ENCODE measurements at regions not wholly inside any gene's neighbourhood (a gene's known extent, or its start where the extent isn't known, plus 50 kb on each side); places are given as distances from the start of the nearest gene placed in this dataset.
"Not testable (repeated sequence)": the region's sequence is repeated elsewhere in the genome, so short reads cannot be mapped to it uniquely, and the experiment has no call there.

GRCh38 chr5:162268694-162269481 lies 201.3 kb downstream of the GABRG2 start:
- Mint-ChIP-seq H3K36me3 (ENCODE audit: insufficient read depth, unreplicated experiment) (no peaks in the 10 kb centered on the region), H3K27ac (ENCODE audit: low read depth, unreplicated experiment) (no peak overlapping the region), H3K4me1 (ENCODE audit: insufficient read depth, unreplicated experiment) (no peaks in the 10 kb centered on the region), H3K27me3 (ENCODE audit: insufficient read depth, unreplicated experiment) (no peaks in the 10 kb centered on the region), H3K9me3 (ENCODE audit: unreplicated experiment) (peaks cover 4% of the 10 kb centered on the region), H3K4me3 (ENCODE audit: unreplicated experiment) (no peak overlapping the region)
- ChIA-PET POLR2A (no interaction called here), CTCF (interaction anchor here (0.6 kb wide), 1 partner anchor 56 kb away, joined by 3 read pairs; no protein-coding TSS in a partner anchor)
- DNase-seq (ENCODE audit: unreplicated experiment) = no peak
- intact Hi-C loops (cut with micrococcal nuclease) = no loop called here
- TF ChIP-seq, protein P1, sequence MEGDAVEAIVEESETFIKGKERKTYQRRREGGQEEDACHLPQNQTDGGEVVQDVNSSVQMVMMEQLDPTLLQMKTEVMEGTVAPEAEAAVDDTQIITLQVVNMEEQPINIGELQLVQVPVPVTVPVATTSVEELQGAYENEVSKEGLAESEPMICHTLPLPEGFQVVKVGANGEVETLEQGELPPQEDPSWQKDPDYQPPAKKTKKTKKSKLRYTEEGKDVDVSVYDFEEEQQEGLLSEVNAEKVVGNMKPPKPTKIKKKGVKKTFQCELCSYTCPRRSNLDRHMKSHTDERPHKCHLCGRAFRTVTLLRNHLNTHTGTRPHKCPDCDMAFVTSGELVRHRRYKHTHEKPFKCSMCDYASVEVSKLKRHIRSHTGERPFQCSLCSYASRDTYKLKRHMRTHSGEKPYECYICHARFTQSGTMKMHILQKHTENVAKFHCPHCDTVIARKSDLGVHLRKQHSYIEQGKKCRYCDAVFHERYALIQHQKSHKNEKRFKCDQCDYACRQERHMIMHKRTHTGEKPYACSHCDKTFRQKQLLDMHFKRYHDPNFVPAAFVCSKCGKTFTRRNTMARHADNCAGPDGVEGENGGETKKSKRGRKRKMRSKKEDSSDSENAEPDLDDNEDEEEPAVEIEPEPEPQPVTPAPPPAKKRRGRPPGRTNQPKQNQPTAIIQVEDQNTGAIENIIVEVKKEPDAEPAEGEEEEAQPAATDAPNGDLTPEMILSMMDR (IDR thresholded peaks at IDR 0.05; ENCODE audit: unreplicated experiment) = no peak
- no TSS peak for BruUV-seq (replicated peaks)

DNA sequence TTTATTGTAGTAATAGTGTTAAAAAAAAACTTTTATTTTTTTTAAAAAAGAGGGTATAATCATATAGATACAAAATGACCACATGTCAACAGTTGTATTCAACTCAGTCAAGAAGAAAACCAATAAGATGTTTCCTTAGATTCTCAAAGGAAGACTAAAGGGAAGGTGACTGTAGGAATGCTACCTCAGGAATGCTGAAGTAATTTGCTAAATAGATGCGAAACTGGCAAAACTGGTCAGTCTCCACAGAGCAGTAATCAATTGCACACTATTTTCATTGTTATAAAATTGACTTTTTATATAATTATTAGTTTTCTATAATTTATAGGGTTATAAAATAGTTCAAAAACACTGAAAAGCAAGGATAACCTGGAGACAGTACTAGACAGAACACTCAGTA lies 204.8 kb downstream of the GABRG2 start:
- no peak for DNase-seq (ENCODE audit: unreplicated experiment)
- H3K4me3 Mint-ChIP-seq (ENCODE audit: unreplicated experiment) = no peak overlapping the region
- intact Hi-C loops (cut with micrococcal nuclease) = no loop called here
- no peaks in the 10 kb centered on the region for H3K27me3 Mint-ChIP-seq (ENCODE audit: insufficient read depth, unreplicated experiment)
- ChIA-PET CTCF (no interaction called here), POLR2A (interaction anchor here (2.2 kb wide), 1 partner anchor 13 kb away, joined by 8 read pairs; no protein-coding TSS in a partner anchor)
- H3K9me3 Mint-ChIP-seq (ENCODE audit: unreplicated experiment) = no peaks in the 10 kb centered on the region
- TF ChIP-seq, protein P1 (IDR thresholded peaks at IDR 0.05; ENCODE audit: unreplicated experiment) = no peak
- H3K27ac Mint-ChIP-seq (ENCODE audit: low read depth, unreplicated experiment) = no peak overlapping the region
- H3K4me1 Mint-ChIP-seq (ENCODE audit: insufficient read depth, unreplicated experiment) = no peaks in the 10 kb centered on the region
- BruUV-seq (replicated peaks) = no TSS peak
- H3K36me3 Mint-ChIP-seq (ENCODE audit: insufficient read depth, unreplicated experiment) = no peaks in the 10 kb centered on the region

- no peaks in the 10 kb centered on the region for H3K9me3 Mint-ChIP-seq (ENCODE audit: unreplicated experiment)
- H3K27ac Mint-ChIP-seq (ENCODE audit: low read depth, unreplicated experiment) = no peak overlapping the region
- H3K4me3 Mint-ChIP-seq (ENCODE audit: unreplicated experiment) = no peak overlapping the region
- H3K36me3 Mint-ChIP-seq (ENCODE audit: insufficient read depth, unreplicated experiment) = no peaks in the 10 kb centered on the region
- intact Hi-C loops (cut with micrococcal nuclease) = no loop called here
- DNase-seq (ENCODE audit: unreplicated experiment) = no peak
- TF ChIP-seq, protein P1 (IDR thresholded peaks at IDR 0.05; ENCODE audit: unreplicated experiment) = no peak
- POLR2A ChIA-PET = interaction anchor here (0.6 kb wide), 1 partner anchor 36 kb away, joined by 3 read pairs; no protein-coding TSS in a partner anchor
- BruUV-seq (replicated peaks) = no TSS peak
- no peaks in the 10 kb centered on the region for H3K27me3 Mint-ChIP-seq (ENCODE audit: insufficient read depth, unreplicated experiment)
- CTCF ChIA-PET = no interaction called here
- no peaks in the 10 kb centered on the region for H3K4me1 Mint-ChIP-seq (ENCODE audit: insufficient read depth, unreplicated experiment)
These were observed 207.1 kb downstream of the GABRG2 start for GRCh38 chr5:162274679-162275078.

GRCh38 chr5:162275387-162275786 lies 207.8 kb downstream of the GABRG2 start:
- H3K9me3 Mint-ChIP-seq (ENCODE audit: unreplicated experiment); DNase-seq (ENCODE audit: unreplicated experiment); BruUV-seq (replicated peaks); H3K36me3 Mint-ChIP-seq (ENCODE audit: insufficient read depth, unreplicated experiment); CTCF ChIA-PET; H3K27ac Mint-ChIP-seq (ENCODE audit: low read depth, unreplicated experiment); intact Hi-C loops (cut with micrococcal nuclease); POLR2A ChIA-PET; H3K27me3 Mint-ChIP-seq (ENCODE audit: insufficient read depth, unreplicated experiment); H3K4me1 Mint-ChIP-seq (ENCODE audit: insufficient read depth, unreplicated experiment); H3K4me3 Mint-ChIP-seq (ENCODE audit: unreplicated experiment): not testable (repeated sequence)

Data from MCF 10A (cell line).